Sigmoid colon (tissue), 4 donors: ENCODE measurements at regions not wholly inside any gene's neighbourhood (a gene's known extent, or its start where the extent isn't known, plus 50 kb on each side); places are given as distances from the start of the nearest gene placed in this dataset.

Experiments
- POLR2A ChIP-seq, 2 donors: fragments of 450-650 bp; IDR thresholded peaks; one replicate each; pipeline ENCODE4 v1.6.1; 2016; ENCODE audit warnings: antibody characterized with exemption in 2 of 2, mild to moderate bottlenecking in 2 of 2, moderate library complexity in 2 of 2
- POLR2AphosphoS5 ChIP-seq, 4 donors: sonication (generic); formaldehyde crosslinking; IDR thresholded peaks; one replicate each; pipeline ENCODE4 v1.6.1; 2017; ENCODE audit warnings: antibody characterized with exemption in 4 of 4
- TF ChIP-seq, protein P1 (sequence below), 4 experiments: fragments of 450-650 bp in 3 of 4; fragments of 200-600 bp in 1 of 4; IDR thresholded peaks; one replicate each; pipeline ENCODE4 v1.5.1; 2016 to 2019; ENCODE audit warnings: antibody characterized with exemption in 4 of 4, mild to moderate bottlenecking in 3 of 4, moderate library complexity in 2 of 4

DNA sequence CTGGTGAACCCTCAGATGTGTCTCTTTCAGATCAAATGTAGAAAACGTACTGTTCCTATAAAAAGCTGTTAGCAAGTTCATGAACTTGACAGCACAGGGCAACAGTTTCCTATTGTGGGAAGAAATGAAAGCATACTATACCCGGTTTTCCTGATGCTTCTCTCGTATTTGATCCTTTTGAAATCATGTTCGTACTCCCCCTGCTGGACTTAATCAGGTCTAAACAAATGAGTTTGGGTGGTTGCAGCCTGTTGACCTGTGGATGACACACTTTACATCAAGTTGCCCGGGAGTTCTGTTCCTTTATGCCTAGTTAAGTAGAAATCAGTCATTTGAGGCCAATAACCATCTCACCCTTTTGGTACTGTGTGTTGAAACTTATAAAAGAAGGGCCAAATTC, 1992.3 kb downstream of the MAT2B start:
- TF ChIP-seq, protein P1, sequence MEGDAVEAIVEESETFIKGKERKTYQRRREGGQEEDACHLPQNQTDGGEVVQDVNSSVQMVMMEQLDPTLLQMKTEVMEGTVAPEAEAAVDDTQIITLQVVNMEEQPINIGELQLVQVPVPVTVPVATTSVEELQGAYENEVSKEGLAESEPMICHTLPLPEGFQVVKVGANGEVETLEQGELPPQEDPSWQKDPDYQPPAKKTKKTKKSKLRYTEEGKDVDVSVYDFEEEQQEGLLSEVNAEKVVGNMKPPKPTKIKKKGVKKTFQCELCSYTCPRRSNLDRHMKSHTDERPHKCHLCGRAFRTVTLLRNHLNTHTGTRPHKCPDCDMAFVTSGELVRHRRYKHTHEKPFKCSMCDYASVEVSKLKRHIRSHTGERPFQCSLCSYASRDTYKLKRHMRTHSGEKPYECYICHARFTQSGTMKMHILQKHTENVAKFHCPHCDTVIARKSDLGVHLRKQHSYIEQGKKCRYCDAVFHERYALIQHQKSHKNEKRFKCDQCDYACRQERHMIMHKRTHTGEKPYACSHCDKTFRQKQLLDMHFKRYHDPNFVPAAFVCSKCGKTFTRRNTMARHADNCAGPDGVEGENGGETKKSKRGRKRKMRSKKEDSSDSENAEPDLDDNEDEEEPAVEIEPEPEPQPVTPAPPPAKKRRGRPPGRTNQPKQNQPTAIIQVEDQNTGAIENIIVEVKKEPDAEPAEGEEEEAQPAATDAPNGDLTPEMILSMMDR (IDR thresholded peaks at IDR 0.05): no peak
- TF ChIP-seq POLR2AphosphoS5 (IDR thresholded peaks at IDR 0.05): no peak
- TF ChIP-seq POLR2A (IDR thresholded peaks at IDR 0.05): no peak
